ENCODE measurements at regions not wholly inside any gene's neighbourhood (a gene's known extent, or its start where the extent isn't known, plus 50 kb on each side); places are given as distances from the start of the nearest gene placed in this dataset.

DNA sequence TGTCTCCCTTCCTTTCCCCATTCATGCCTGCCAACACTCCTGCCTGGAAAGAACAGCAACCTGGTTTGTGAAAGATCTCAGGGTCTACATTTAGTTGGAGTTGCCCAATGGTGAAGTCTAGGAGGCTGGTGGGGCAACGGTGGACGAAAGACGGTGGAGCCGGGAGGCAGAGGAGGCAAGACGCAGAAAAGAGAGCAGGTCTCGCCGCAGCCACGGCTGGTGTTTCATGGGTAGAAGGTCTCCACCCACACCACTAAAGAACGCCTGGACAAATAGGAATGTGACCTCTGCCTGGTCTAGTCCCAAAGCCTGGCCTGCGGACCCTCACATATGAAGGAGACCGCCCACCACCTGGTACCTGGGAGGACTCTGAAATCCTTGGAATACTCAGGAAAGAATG, 185.6 kb downstream of the ALG10 start:
- no peak for DNase-seq (ENCODE audit: low spot score)
- no peaks in the 10 kb centered on the region for H3K9me3 ChIP-seq
- TF ChIP-seq, protein P1, sequence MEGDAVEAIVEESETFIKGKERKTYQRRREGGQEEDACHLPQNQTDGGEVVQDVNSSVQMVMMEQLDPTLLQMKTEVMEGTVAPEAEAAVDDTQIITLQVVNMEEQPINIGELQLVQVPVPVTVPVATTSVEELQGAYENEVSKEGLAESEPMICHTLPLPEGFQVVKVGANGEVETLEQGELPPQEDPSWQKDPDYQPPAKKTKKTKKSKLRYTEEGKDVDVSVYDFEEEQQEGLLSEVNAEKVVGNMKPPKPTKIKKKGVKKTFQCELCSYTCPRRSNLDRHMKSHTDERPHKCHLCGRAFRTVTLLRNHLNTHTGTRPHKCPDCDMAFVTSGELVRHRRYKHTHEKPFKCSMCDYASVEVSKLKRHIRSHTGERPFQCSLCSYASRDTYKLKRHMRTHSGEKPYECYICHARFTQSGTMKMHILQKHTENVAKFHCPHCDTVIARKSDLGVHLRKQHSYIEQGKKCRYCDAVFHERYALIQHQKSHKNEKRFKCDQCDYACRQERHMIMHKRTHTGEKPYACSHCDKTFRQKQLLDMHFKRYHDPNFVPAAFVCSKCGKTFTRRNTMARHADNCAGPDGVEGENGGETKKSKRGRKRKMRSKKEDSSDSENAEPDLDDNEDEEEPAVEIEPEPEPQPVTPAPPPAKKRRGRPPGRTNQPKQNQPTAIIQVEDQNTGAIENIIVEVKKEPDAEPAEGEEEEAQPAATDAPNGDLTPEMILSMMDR (IDR thresholded peaks at IDR 0.05) = no peak
- H3K36me3 ChIP-seq = no peaks in the 10 kb centered on the region
- H3K27me3 ChIP-seq = no peaks in the 10 kb centered on the region
- H3K27ac ChIP-seq = no peak overlapping the region
- no peak overlapping the region for H3K4me3 ChIP-seq
- no peaks in the 10 kb centered on the region for H3K4me1 ChIP-seq

DNA sequence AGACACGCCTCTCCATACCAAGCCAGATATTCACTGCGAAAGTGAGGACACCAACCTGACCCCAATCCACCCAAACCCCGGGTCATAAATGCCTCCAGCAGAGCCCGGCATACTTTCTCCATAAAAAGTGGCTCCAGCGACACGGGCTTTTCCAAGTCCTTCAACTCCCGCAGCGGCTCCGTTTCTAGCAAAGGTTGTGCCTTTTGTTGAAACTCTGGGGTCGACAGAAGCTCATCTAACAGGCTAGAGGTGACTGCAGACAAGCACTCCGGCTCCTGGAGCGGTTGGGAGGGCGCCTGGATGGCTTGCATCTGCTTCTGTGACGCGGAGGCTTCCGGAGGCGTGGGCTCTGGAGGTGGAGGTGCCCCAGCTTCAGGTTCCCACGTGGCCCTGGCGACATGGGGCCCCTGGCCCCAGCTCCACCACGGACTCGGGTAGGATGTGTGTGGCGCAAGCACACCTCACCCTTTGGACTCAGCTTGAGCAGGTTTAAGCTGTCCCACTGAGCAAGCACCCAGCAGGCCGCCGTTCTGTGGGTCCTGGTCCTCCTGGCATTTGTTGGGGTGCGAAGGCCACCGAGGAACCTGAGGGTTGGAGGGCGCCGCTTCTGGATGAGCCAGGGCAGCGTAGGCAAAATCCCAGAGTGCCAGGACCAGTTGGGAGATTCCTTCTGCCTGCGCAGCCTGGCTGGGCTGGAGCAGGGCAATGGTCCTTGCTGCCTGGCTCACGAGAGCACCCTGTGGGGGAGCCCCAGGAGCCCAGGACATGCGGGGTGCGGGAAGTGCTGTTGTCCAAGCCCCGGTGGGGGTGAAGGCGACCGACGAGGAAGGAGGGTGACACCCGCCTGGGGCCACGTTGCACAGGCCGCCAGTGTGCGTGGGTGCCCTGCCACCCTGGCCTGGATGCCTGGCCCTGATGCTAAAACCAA, 186.3 kb downstream of the ALG10 start:
- Histone ChIP-seq H3K27me3 (no peaks in the 10 kb centered on the region), H3K36me3 (no peaks in the 10 kb centered on the region), H3K4me1 (no peaks in the 10 kb centered on the region), H3K9me3 (no peaks in the 10 kb centered on the region), H3K4me3 (no peak overlapping the region), H3K27ac (no peak overlapping the region)
- TF ChIP-seq, protein P1 (IDR thresholded peaks at IDR 0.05) = no peak
- DNase-seq (ENCODE audit: low spot score) = no peak

DNA sequence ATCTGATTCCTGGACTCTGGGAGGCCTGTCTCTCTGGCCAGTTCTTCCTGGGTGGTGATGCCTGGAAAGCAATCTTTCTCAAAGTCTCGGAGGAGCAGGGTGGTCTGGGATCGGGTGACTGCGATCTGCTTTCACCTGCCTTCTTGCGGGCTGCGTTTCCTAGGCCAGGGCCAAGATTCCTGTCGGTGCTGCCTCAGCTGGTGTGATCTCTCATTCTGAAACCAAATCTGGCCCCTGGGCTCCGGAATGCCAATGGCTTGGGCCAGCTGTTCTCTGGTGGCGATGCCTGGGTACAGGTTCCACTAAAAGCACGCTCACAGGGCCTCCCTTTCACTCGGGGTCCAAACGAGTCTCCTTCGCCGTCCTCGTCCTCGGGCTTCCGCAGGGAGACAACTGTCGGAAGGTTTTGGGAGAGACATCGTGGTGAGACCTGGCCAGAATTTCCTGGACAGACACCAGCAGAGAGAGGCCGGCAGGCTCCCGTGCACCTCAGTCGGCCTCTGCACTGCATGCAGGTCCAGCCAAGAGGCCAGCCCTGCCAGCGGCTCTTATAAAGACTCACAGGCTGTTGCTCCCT, 187.1 kb downstream of the ALG10 start:
- no peaks in the 10 kb centered on the region for H3K36me3 ChIP-seq
- no peak overlapping the region for H3K27ac ChIP-seq
- no peaks in the 10 kb centered on the region for H3K9me3 ChIP-seq
- H3K27me3 ChIP-seq = no peaks in the 10 kb centered on the region
- TF ChIP-seq, protein P1 (IDR thresholded peaks at IDR 0.05) = no peak
- no peak overlapping the region for H3K4me3 ChIP-seq
- no peaks in the 10 kb centered on the region for H3K4me1 ChIP-seq
- DNase-seq (ENCODE audit: low spot score) = no peak

GRCh38 chr12:34210183-34210582, 187.9 kb downstream of the ALG10 start:
- DNase-seq (ENCODE audit: low spot score) = no peak
- Histone ChIP-seq H3K4me1 (no peaks in the 10 kb centered on the region), H3K27me3 (no peaks in the 10 kb centered on the region), H3K27ac (no peak overlapping the region), H3K36me3 (no peaks in the 10 kb centered on the region), H3K4me3 (no peak overlapping the region), H3K9me3 (no peaks in the 10 kb centered on the region)
- TF ChIP-seq, protein P1 (IDR thresholded peaks at IDR 0.05) = no peak

DNA sequence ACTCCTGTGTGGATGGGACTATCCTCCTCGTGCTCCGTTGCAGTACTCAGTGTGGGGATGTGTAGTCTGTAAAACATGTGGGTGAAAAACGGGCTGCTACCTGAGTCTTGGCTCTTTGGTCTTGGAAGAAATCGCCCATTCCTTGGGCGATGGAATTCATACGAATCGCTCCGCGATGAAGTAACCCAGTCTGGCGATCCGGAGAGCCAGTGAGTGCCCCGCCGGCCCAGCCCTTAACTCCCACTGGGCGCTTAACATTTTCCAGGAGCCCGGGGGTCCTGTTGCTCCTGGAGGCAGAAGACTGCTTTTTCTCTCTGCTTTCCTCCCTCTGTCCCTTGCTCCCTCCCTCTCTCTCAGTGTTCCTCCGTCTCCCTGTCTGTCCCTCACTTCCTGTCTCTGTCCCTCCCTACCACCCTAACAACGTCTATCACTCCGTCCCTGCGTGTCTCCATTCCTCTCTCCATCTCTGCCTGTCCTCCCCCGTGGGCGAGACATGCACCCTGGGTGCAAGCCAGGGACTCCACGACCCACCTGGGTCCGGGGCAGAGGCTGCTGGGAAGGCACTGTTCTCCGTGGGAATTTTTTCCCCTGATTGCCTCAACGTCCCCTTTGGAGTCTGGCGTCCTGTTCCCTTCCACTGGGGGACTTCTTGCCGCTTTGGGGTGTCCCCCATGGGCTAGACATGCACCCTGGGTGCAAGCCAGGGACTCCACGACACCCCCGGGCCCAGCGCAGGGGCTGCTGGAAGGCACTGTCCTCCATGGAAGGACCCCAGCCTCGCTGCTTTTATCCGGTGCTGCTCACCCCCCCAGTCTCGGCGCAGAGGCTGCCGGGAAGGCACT, 188.6 kb downstream of the ALG10 start:
- H3K27me3 ChIP-seq = no peaks in the 10 kb centered on the region
- no peak overlapping the region for H3K4me3 ChIP-seq
- H3K4me1 ChIP-seq = no peaks in the 10 kb centered on the region
- H3K9me3 ChIP-seq = no peaks in the 10 kb centered on the region
- DNase-seq (ENCODE audit: low spot score) = no peak
- TF ChIP-seq, protein P1 (IDR thresholded peaks at IDR 0.05) = no peak
- H3K36me3 ChIP-seq = no peaks in the 10 kb centered on the region
- no peak overlapping the region for H3K27ac ChIP-seq

Measured in right atrium auricular region (tissue), 2 donors.